ENCODE measurements at regions not wholly inside any gene's neighbourhood (a gene's known extent, or its start where the extent isn't known, plus 50 kb on each side); places are given as distances from the start of the nearest gene placed in this dataset.

DNA sequence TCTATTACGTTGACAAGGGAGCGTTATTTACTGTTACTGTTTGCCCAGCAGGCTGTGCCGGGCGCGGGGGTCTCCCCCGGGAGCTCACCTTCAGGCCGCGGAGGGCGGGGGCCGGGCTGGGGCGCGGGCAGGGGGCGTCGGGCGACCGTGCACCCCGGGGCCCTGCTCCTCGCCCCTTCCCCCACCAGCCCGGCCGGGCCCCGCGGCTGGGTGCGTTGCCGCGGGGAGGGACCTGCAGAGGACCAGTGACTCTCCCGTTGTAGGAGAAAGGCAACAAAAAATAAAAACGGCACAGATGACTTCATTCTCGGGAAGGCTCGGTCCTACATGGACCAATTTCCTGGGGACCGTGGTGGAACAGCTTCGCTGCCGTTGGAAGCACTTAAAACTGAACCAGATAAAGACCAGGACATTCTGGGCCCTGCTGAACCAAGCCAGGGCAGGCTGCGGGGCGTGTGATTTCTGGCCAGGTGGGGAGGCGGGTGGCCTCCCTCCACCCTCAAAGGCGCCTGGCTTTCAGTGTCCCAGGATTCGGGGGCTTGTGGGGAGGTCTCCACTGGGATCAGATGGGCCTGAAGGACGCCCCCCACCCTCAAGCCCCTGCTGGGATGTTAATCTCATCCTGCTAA lies 57.4 kb downstream of the IGLL1 start:
- DNase-seq (ENCODE audit: low spot score) = no peak

GRCh38 chr22:23521441-23522113 lies 58.5 kb downstream of the IGLL1 start:
- peak; percentile 96 for DNase-seq (ENCODE audit: low spot score)

DNA sequence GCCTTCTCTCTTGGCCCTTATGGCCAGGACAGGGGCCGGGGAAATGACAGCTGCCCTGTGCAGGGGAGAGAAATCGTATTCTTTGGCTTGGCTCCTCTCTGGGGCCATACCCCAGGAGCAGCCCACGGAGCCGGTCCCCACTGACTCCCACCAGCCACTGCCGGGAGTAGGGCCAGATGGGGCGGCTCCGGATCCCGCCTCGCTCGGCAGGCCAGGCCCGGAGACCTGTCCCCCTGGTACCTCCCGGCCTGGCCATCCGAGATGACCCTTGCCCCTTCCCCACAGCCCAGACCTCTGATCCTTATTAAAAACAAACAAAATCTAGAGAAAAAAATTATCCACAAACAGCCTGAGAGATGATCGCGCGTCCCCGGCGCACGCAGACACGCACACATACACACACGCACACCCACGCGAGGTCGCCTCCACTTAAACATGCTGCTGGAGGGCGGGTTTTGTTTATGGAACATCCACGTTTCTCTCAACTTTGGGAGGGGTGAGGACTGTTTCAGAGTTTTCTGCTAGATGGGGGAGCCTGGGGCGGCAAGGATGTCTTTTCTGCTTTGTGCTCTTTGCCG lies 59.1 kb downstream of the IGLL1 start:
- peak; percentile 56 for DNase-seq (ENCODE audit: low spot score)

- DNase-seq (ENCODE audit: low spot score) = no peak
Measured at GRCh38 chr22:23519442-23520157, 60.5 kb downstream of the IGLL1 start.

- no peak for DNase-seq (ENCODE audit: low spot score)
Measured at GRCh38 chr22:23518376-23519187, 61.5 kb downstream of the IGLL1 start.

DNA sequence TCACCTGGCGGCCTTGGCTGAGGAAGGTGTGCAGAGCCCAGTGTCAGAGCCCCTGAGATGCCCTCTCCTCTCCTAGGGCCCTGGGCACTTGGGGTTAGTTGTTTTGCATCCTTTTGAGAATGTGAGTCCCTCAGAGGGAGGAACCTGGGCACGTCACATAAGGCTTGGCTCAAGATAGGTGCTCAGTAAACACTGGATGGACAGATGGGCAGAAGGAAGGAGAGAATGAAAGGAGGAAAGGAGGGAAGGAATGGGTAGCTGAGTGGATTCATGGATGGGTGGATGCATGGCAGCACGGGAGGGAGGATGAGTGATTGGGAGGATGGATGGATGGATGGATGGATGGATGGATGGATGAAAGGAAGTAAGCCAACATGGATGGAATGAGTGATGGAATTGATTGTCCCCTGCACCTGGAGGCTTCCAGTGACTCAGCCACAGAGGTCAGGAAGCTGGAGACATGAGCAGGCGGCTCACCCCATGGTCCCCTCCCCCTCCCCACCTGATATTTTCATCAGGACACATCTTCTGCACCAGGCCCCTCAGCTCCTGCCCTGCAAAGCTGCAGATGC lies 62.2 kb downstream of the IGLL1 start:
- DNase-seq (ENCODE audit: low spot score) = no peak

GRCh38 chr22:23516304-23516703 lies 63.8 kb downstream of the IGLL1 start:
- no peak for DNase-seq (ENCODE audit: low spot score)

GRCh38 chr22:23514322-23515038 lies 65.6 kb downstream of the IGLL1 start:
- DNase-seq (ENCODE audit: low spot score) = no peak

DNA sequence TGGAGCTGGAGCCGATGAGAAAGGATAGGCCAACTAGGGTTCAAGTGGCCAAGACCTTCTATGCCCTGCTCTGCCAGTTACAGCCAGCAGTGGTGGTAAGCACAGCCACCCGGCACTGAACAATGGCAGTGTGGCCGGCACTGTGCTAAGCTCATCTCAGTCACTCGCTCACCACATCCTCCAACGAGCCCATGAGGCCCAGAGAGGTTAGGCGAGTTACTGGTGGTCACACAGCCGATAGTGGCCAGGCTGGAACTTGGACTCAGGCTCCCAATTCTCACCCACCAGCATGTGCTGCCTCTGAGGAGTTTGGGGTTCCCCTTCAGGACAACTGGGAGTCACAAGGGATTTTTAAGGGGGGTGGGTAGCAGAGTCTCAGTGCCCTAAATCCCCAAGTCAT lies 66.4 kb downstream of the IGLL1 start:
- DNase-seq (ENCODE audit: low spot score) = no peak

- no peak for DNase-seq (ENCODE audit: low spot score)
Measured at GRCh38 chr22:23513133-23513532, 67.0 kb downstream of the IGLL1 start.

- no peak for DNase-seq (ENCODE audit: low spot score)
Measured at GRCh38 chr22:23512721-23513120, 67.4 kb downstream of the IGLL1 start.

DNA sequence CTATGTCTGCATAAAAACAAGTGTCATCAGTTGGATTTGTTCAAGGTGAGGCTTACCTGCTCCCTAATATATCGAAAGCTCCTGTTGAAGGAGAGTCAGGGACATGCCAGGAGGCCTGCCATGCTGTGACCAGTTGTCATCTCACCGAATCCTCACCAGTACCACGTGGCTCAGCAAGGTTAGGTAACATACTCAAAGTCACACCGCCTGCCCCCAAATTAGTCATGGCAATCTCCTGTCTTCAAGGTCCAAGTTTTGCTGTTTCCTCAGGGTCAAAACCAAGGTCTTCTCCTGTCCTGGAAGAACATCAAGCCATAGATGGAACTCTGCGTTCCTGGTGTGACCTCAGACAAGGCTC lies 67.8 kb downstream of the IGLL1 start:
- no peak for DNase-seq (ENCODE audit: low spot score)

DNA sequence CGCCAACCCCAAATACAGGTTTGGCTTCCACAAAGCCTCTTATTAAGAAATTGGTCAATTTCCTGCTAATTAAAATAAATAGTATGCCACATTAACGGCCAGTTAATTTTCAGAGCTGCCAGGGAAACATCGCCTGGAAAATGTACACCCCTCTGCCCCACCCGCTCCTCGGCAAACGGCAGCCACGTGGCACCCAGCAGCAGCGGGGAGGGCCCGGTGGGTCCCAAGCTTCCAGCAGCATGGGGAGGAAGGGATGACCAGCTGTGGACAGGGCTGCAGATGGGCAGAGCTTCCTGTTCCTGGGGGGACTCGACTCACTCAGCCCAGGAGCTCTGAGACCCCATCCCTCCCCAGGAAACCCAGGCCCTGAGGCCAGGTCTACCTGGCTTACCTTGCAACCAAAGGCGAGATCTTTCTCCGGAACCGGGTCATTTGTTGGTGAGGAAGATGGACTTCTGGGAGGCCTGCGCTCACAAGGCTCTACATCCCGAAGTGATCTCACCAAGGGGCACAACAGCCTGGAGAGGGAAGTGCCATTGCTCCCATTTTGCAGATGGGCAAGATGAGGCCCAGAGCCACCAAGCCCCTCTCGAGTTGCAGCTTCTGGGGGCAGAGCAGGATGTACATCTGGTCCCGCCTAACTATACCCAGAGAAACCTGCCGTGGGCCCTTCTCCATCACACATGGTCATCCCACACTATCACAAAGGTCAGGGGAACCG lies 68.3 kb downstream of the IGLL1 start:
- no peak for DNase-seq (ENCODE audit: low spot score)

DNA sequence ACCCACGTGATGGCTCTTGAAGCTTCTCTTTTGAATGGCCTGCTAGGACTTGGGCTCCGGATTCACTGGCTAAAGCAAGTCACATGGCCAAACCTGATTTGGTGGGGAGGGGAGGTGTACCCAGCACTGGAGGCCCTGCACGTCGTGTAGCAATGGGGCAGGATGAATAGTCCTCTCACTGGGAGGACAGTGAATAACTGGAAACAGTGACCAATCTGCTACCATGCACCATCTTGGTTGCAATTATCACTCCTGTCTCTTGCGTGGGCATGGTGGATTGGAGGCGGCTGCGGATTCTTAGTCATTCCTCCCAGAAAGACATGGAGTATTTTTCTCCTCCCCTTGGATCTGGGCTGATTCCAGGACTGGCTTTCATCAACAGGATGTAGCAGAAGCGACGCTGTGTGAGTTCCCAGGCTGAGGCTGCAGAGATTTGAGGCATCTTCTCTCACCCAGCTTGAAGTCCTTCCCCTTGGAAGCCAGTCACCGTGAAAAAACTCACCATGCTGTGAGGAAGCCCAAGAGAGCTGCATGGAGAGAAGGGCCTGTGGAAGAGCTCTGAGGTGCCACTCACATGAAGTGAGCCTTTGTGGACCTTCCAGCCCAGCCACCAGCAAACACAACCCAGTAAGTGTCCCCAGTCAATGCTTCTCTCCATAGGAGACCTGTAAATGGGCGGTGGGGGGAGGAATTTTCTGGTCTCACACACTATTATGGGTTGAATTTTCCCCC lies 70.4 kb downstream of the IGLL1 start:
- peak; percentile 39 for DNase-seq (ENCODE audit: low spot score)

GRCh38 chr22:23504516-23504915 lies 75.6 kb downstream of the IGLL1 start:
- no peak for DNase-seq (ENCODE audit: low spot score)

DNA sequence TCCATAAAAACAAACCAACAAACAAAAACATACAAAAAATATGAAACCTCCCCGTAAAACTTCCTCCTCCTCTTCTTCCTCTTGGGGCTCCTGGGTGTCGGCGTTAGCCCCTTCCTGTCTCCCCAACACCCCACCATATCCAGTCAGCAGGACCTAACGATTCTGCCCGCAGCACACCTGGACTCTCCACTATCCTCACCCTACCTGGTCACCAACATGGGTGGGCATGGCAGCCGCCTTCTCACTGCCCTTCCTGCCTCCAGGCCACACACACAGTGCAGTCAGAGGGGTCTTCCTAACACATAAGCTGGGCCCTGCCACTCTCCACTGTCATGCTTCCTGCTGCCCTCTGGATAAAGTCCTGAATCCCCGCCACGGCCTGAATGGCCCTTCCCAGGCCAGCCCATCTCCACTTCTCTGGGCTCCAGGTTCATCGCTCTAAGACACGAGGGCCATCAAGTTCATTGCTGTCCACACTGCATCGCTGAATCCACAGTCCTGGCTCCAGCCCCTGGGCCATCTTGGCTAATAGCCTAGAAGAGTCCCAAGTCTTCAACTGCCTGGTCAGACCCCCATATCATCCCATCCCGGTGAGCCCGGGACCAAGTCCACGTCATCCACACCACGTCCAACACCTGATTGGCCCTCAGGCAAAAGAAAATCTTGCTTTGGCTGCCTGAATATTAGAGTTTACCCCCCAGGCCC lies 76.2 kb downstream of the IGLL1 start:
- DNase-seq (ENCODE audit: low spot score) = no peak

- no peak for DNase-seq (ENCODE audit: low spot score)
Measured at GRCh38 chr22:23503142-23503541, 76.9 kb downstream of the IGLL1 start.

DNA sequence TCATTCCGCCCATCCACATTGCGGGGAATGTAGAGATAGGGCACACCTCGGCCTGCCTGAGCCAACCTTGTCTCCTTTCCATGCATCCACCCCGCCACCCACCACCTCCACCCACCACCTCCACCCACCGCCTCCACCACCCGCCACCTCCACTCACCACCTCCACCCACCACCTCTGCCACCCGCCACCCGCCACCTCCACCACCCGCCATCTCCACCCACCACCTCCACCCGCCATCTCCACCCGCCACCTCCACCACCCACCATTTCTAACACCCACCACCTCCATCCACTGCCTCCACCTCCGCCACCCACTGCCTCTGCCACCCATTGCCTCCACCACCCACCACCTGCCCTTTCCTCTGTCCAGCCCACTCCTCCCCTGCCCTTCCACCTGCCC lies 78.4 kb downstream of the IGLL1 start:
- no peak for DNase-seq (ENCODE audit: low spot score)

- no peak for DNase-seq (ENCODE audit: low spot score)
Measured at GRCh38 chr22:23501261-23501619, 78.8 kb downstream of the IGLL1 start.

Data from Ammon's horn (tissue), 1 donor.